ENCODE measurements at regions not wholly inside any gene's neighbourhood (a gene's known extent, or its start where the extent isn't known, plus 50 kb on each side); places are given as distances from the start of the nearest gene placed in this dataset.

GRCh38 chr13:105827111-105827809 lies 708.2 kb downstream of the EFNB2 start:
- intact Hi-C loops (cut with micrococcal nuclease): no loop called here
- Histone ChIP-seq H2BK5ac (ENCODE audit: low read depth, low read length, poor library complexity, severe bottlenecking) (no peak overlapping the region), H3K4me3 (ENCODE audit: insufficient read depth, low read depth, low read length) (no peak overlapping the region), H2BK120ac (ENCODE audit: low read depth, low read length) (no peak overlapping the region), H3K9me3 (ENCODE audit: control insufficient read depth, insufficient read depth, low read length) (no peaks in the 10 kb centered on the region), H4K5ac (ENCODE audit: low read depth, low read length) (no peak overlapping the region), H2AFZ (replicated peaks; ENCODE audit: low read length, poor library complexity) (no peak overlapping the region), H3K27ac (ENCODE audit: insufficient read depth, low read length) (no peak overlapping the region), H3K4ac (ENCODE audit: low read depth, low read length) (no peak overlapping the region), H3K9me1 (ENCODE audit: insufficient read depth, low read length) (no peaks in the 10 kb centered on the region), H4K91ac (ENCODE audit: insufficient read depth, low read depth, low read length) (no peak overlapping the region), H2AK5ac (ENCODE audit: low read depth, low read length) (no peak overlapping the region), H3K56ac (ENCODE audit: extremely low read depth, insufficient read depth, low read length) (no peak overlapping the region), H4K8ac (ENCODE audit: low read depth in 2 of 2, low read length in 2 of 2) (no peak overlapping the region), H2BK20ac (ENCODE audit: low read depth, low read length) (no peak overlapping the region), H3K18ac (ENCODE audit: low read depth, low read length) (no peak overlapping the region), H3K36me3 (ENCODE audit: control insufficient read depth, insufficient read depth, low read length) (no peaks in the 10 kb centered on the region), H3K4me2 (ENCODE audit: low read depth, low read length) (no peak overlapping the region), H2AK9ac (replicated peaks; ENCODE audit: low read depth, low read length, poor library complexity) (no peak overlapping the region), H3K9ac (ENCODE audit: low read depth, low read length) (no peak overlapping the region), H3K4me1 (ENCODE audit: control insufficient read depth, insufficient read depth, low read length) (no peaks in the 10 kb centered on the region), H2BK15ac (ENCODE audit: low read depth, low read length) (no peak overlapping the region), H3K14ac (replicated peaks; ENCODE audit: low read depth, low read length) (no peak overlapping the region), H3K79me1 (ENCODE audit: low read depth in 1 of 2, low read length in 2 of 2) (no peaks in the 10 kb centered on the region), H3K23ac (ENCODE audit: low read depth, low read length) (no peak overlapping the region), H3K27me3 (ENCODE audit: control insufficient read depth, insufficient read depth, low read length) (no peaks in the 10 kb centered on the region), H4K20me1 (ENCODE audit: insufficient read depth, low read length) (no peaks in the 10 kb centered on the region)
- no CpG with 5 or more reads among the region's 7 CpGs for WGBS, 2 experiments (ENCODE audit: extremely low coverage in 2 of 2, insufficient read length in 1 of 2)
- no peak for ATAC-seq (ENCODE audit: low read depth)
- in situ Hi-C loops (cut with MboI; ENCODE audit: low sequenced_read_pairs): no loop called here
- dilution Hi-C loops (cut with HindIII; ENCODE audit: low sequenced_read_pairs, unreplicated experiment): no loop called here
- no TSS peak for BruUV-seq (replicated peaks)
- no peak for DNase-seq
- no peak for TF ChIP-seq USF2 (IDR thresholded peaks at IDR 0.05; ENCODE audit: low read depth, low read length)
- TF ChIP-seq MXI1 (IDR thresholded peaks at IDR 0.05; ENCODE audit: borderline replicate concordance, low read depth, low read length): no peak
- TF ChIP-seq RAD21 (IDR thresholded peaks at IDR 0.05; ENCODE audit: low read length): no peak
- no peak for TF ChIP-seq CEBPB (IDR thresholded peaks at IDR 0.05; ENCODE audit: low read depth, low read length)
- no peak for TF ChIP-seq MAZ (IDR thresholded peaks at IDR 0.05; ENCODE audit: borderline replicate concordance, low read depth, low read length)
- no peak for TF ChIP-seq BHLHE40 (IDR thresholded peaks at IDR 0.05; ENCODE audit: low read depth, low read length)
- TF ChIP-seq, protein P1, sequence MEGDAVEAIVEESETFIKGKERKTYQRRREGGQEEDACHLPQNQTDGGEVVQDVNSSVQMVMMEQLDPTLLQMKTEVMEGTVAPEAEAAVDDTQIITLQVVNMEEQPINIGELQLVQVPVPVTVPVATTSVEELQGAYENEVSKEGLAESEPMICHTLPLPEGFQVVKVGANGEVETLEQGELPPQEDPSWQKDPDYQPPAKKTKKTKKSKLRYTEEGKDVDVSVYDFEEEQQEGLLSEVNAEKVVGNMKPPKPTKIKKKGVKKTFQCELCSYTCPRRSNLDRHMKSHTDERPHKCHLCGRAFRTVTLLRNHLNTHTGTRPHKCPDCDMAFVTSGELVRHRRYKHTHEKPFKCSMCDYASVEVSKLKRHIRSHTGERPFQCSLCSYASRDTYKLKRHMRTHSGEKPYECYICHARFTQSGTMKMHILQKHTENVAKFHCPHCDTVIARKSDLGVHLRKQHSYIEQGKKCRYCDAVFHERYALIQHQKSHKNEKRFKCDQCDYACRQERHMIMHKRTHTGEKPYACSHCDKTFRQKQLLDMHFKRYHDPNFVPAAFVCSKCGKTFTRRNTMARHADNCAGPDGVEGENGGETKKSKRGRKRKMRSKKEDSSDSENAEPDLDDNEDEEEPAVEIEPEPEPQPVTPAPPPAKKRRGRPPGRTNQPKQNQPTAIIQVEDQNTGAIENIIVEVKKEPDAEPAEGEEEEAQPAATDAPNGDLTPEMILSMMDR (conservative IDR thresholded peaks at IDR 0.05; ENCODE audit: low read depth, low read length): no peak
- no peak for TF ChIP-seq RFX5 (IDR thresholded peaks at IDR 0.05; ENCODE audit: low read depth, low read length)
- TF ChIP-seq, protein P2, sequence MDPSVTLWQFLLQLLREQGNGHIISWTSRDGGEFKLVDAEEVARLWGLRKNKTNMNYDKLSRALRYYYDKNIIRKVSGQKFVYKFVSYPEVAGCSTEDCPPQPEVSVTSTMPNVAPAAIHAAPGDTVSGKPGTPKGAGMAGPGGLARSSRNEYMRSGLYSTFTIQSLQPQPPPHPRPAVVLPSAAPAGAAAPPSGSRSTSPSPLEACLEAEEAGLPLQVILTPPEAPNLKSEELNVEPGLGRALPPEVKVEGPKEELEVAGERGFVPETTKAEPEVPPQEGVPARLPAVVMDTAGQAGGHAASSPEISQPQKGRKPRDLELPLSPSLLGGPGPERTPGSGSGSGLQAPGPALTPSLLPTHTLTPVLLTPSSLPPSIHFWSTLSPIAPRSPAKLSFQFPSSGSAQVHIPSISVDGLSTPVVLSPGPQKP (IDR thresholded peaks at IDR 0.05; ENCODE audit: borderline replicate concordance, low read depth, low read length): no peak
- ChIA-PET POLR2A (ENCODE audit: unreplicated experiment) (no interaction called here), CTCF (no interaction called here)

All from IMR-90 (cell line).